GM18858 (cell line): ENCODE measurements at regions not wholly inside any gene's neighbourhood (a gene's known extent, or its start where the extent isn't known, plus 50 kb on each side); places are given as distances from the start of the nearest gene placed in this dataset.

Source experiments
- ATAC-seq: cut with Tn5 transposase; IDR thresholded peaks from one replicate; pipeline ENCODE4 v1.9.1; 2021; ENCODE audit not compliant: unreplicated experiment

GRCh38 chr5:159638954-159639559, 277.2 kb upstream of the ADRA1B start:
- no peak for ATAC-seq

GRCh38 chr5:159639590-159639989, 276.7 kb upstream of the ADRA1B start:
- no peak for ATAC-seq

GRCh38 chr5:159640446-159640845, 275.8 kb upstream of the ADRA1B start:
- no peak for ATAC-seq

- no peak for ATAC-seq
Observed at GRCh38 chr5:159640921-159641320, 275.4 kb upstream of the ADRA1B start.

GRCh38 chr5:159641371-159642039, 274.8 kb upstream of the ADRA1B start:
- ATAC-seq, result no peak

GRCh38 chr5:159642379-159642778, 273.9 kb upstream of the ADRA1B start:
- ATAC-seq, result no peak

GRCh38 chr5:159644053-159644452, 272.2 kb upstream of the ADRA1B start:
- ATAC-seq, result no peak

GRCh38 chr5:159645179-159645846, 271.0 kb upstream of the ADRA1B start:
- ATAC-seq, result no peak

GRCh38 chr5:159650803-159651202, 265.5 kb upstream of the ADRA1B start:
- no peak for ATAC-seq

GRCh38 chr5:159655757-159656409, 260.4 kb upstream of the ADRA1B start:
- ATAC-seq, result no peak

- no peak for ATAC-seq
Observed at GRCh38 chr5:159657298-159657697, 259.0 kb upstream of the ADRA1B start.

GRCh38 chr5:159657771-159658170, 258.5 kb upstream of the ADRA1B start:
- ATAC-seq, result no peak

- ATAC-seq, result no peak
Observed at GRCh38 chr5:159658266-159658925, 257.9 kb upstream of the ADRA1B start.

- no peak for ATAC-seq
Observed at GRCh38 chr5:159660401-159660800, 255.9 kb upstream of the ADRA1B start.

GRCh38 chr5:159663986-159664385, 252.3 kb upstream of the ADRA1B start:
- no peak for ATAC-seq

- ATAC-seq, result no peak
Observed at GRCh38 chr5:159667286-159667685, 249.0 kb upstream of the ADRA1B start.

GRCh38 chr5:159668556-159668955, 247.7 kb upstream of the ADRA1B start:
- no peak for ATAC-seq

GRCh38 chr5:159669559-159669958, 246.7 kb upstream of the ADRA1B start:
- no peak for ATAC-seq

- ATAC-seq, result no peak
Observed at GRCh38 chr5:159671886-159672285, 244.4 kb upstream of the ADRA1B start.

- no peak for ATAC-seq
Observed at GRCh38 chr5:159673538-159673937, 242.7 kb upstream of the ADRA1B start.

GRCh38 chr5:159678657-159679392, 237.5 kb upstream of the ADRA1B start:
- ATAC-seq, result no peak
